Breast epithelium (tissue), 3 donors: ENCODE measurements at regions not wholly inside any gene's neighbourhood (a gene's known extent, or its start where the extent isn't known, plus 50 kb on each side); places are given as distances from the start of the nearest gene placed in this dataset.

Source experiments
- CTCF ChIP-seq, 3 donors: fragments of 450-650 bp; IDR thresholded peaks; one replicate each; pipeline ENCODE4 v1.5.1; 2016 to 2017; ENCODE audit warnings: antibody characterized with exemption in 3 of 3, mild to moderate bottlenecking in 3 of 3, moderate library complexity in 3 of 3
- POLR2AphosphoS5 ChIP-seq, 3 donors: sonication (generic); formaldehyde crosslinking; IDR thresholded peaks; one replicate each; pipeline ENCODE4 v1.6.1; 2017; ENCODE audit warnings: antibody characterized with exemption in 3 of 3

GRCh38 chr14:66293533-66294105, 192.6 kb upstream of the CCDC196 start:
- no peak for TF ChIP-seq POLR2AphosphoS5 (IDR thresholded peaks at IDR 0.05)
- TF ChIP-seq CTCF (IDR thresholded peaks at IDR 0.05): no peak
